Activated naive CD8-positive, alpha-beta T cell treated with anti-CD3 and anti-CD28 coated beads, Interleukin-2, amount 10 ng/mL, durations not matched to agents 7 days and 5 days (primary cell): ENCODE measurements at regions not wholly inside any gene's neighbourhood (a gene's known extent, or its start where the extent isn't known, plus 50 kb on each side); places are given as distances from the start of the nearest gene placed in this dataset.

Experiments used
- ATAC-seq: fragments of 150-1000 bp; cut with Tn5 transposase; one replicate; pipeline ENCODE4 v1.10.0; 2021; ENCODE audit warnings: low read depth, moderate library complexity
- POLR2A ChIA-PET: fragments of 350-600 bp; sonication (Branson Sonifier 250); formaldehyde crosslinking; loops from one replicate; lab custom pipeline; 2021; ENCODE audit warnings: antibody characterized with exemption; lab: Charles Lee
- DNase-seq: peaks from one replicate; pipeline ENCODE4 v3.0.0; 2021
- H3K27ac Mint-ChIP-seq: one replicate; pipeline ENCODE4 v1.8.0; 2022; ENCODE audit warnings: mild to moderate bottlenecking, mixed read lengths
- H3K27me3 Mint-ChIP-seq: one replicate; pipeline ENCODE4 v1.8.0; 2022; ENCODE audit warnings: mild to moderate bottlenecking, moderate library complexity, mixed read lengths
- H3K36me3 Mint-ChIP-seq: one replicate; pipeline ENCODE4 v1.8.0; 2021; ENCODE audit warnings: mild to moderate bottlenecking, mixed read lengths
- H3K4me1 Mint-ChIP-seq: one replicate; pipeline ENCODE4 v1.8.0; 2021; ENCODE audit warnings: mixed read lengths
- H3K4me3 Mint-ChIP-seq: one replicate; pipeline ENCODE4 v1.8.0; 2022; ENCODE audit warnings: mild to moderate bottlenecking, moderate library complexity, mixed read lengths
- H3K9me3 Mint-ChIP-seq: one replicate; pipeline ENCODE4 v1.8.0; 2021; ENCODE audit warnings: mixed read lengths

- Mint-ChIP-seq H3K9me3 (peaks cover 3% of the 10 kb centered on the region), H3K36me3 (no peaks in the 10 kb centered on the region), H3K27ac (no peak overlapping the region), H3K4me1 (no peaks in the 10 kb centered on the region), H3K4me3 (no peak overlapping the region), H3K27me3 (peaks cover 3% of the 10 kb centered on the region)
- POLR2A ChIA-PET: no interaction called here
- no peak for DNase-seq
- ATAC-seq: no peak
Observed at GRCh38 chr11:121795174-121795573, 320.8 kb downstream of the BLID start.

- POLR2A ChIA-PET: no interaction called here
- Mint-ChIP-seq H3K27ac (no peak overlapping the region), H3K4me1 (no peaks in the 10 kb centered on the region), H3K4me3 (no peak overlapping the region), H3K9me3 (peaks cover 3% of the 10 kb centered on the region), H3K27me3 (peaks cover 3% of the 10 kb centered on the region), H3K36me3 (no peaks in the 10 kb centered on the region)
- no peak for DNase-seq
- no peak for ATAC-seq
Observed at GRCh38 chr11:121794671-121795141, 321.3 kb downstream of the BLID start.

GRCh38 chr11:121793916-121794315 lies 322.1 kb downstream of the BLID start:
- ATAC-seq: no peak
- H3K36me3 Mint-ChIP-seq: no peaks in the 10 kb centered on the region
- no peak overlapping the region for H3K27ac Mint-ChIP-seq
- no peak overlapping the region for H3K4me3 Mint-ChIP-seq
- POLR2A ChIA-PET: no interaction called here
- peaks cover 3% of the 10 kb centered on the region for H3K9me3 Mint-ChIP-seq
- DNase-seq: no peak
- peaks cover 3% of the 10 kb centered on the region for H3K27me3 Mint-ChIP-seq
- no peaks in the 10 kb centered on the region for H3K4me1 Mint-ChIP-seq

- ATAC-seq (no peak), DNase-seq (no peak)
- no peaks in the 10 kb centered on the region for H3K36me3 Mint-ChIP-seq
- peaks cover under 1% of the 10 kb centered on the region for H3K9me3 Mint-ChIP-seq
- H3K4me3 Mint-ChIP-seq: no peak overlapping the region
- no peak overlapping the region for H3K27ac Mint-ChIP-seq
- H3K27me3 Mint-ChIP-seq: no peaks in the 10 kb centered on the region
- H3K4me1 Mint-ChIP-seq: no peaks in the 10 kb centered on the region
- POLR2A ChIA-PET: no interaction called here
Observed at GRCh38 chr11:121793291-121793690, 322.7 kb downstream of the BLID start.

DNA sequence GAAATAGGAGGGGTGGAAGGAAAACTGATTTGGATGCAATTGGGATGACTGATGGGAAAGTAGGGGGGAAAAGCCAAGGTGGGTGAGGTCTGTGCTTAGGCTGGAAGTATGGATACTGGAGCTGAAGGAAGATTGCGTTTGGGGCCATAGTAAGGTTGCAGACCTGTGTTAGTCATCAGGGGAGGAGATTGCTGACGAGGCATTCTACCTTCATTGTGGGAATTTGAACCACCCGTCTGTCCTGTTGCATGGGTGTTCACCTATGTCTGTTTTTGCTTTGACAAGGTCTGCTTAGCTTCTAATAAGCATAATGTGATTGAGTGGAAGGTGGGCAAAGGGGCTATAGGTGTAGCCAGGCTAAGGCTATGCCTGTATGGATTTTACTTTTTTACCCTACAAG lies 323.8 kb downstream of the BLID start:
- Mint-ChIP-seq H3K36me3 (no peaks in the 10 kb centered on the region), H3K4me1 (no peaks in the 10 kb centered on the region), H3K27me3 (no peaks in the 10 kb centered on the region), H3K27ac (no peak overlapping the region), H3K4me3 (no peak overlapping the region), H3K9me3 (no peaks in the 10 kb centered on the region)
- POLR2A ChIA-PET: no interaction called here
- ATAC-seq (no peak), DNase-seq (no peak)

GRCh38 chr11:121790430-121790829 lies 325.6 kb downstream of the BLID start:
- ATAC-seq (no peak), DNase-seq (no peak)
- Mint-ChIP-seq H3K27me3 (peaks cover 2% of the 10 kb centered on the region), H3K4me3 (no peak overlapping the region), H3K9me3 (peaks cover 5% of the 10 kb centered on the region), H3K36me3 (no peaks in the 10 kb centered on the region), H3K4me1 (no peaks in the 10 kb centered on the region), H3K27ac (no peak overlapping the region)
- POLR2A ChIA-PET: no interaction called here

DNA sequence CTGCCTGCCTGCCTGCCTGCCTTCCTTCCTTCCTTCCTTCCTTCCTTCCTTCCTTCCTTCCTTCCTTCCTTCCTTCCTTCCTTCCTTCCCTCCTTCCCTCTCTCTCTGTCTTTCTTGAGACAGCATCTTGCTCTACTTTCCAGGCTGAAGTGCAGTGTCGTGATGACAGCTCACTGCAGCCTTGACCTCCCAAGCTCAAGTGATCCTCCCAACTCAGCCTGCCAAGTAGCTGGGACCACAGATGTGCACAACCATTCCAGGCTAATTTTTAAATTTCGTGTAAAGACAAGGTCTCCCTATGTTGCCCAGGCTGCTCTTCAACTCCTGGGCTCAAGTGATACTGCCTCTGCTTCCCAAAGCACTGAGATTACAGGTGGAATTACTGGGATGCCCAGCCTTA lies 328.2 kb upstream of the SORL1-AS1 start:
- DNase-seq: no peak
- Mint-ChIP-seq H3K36me3 (no peaks in the 10 kb centered on the region), H3K9me3 (peaks cover 6% of the 10 kb centered on the region), H3K27ac (no peak overlapping the region), H3K27me3 (peaks cover 2% of the 10 kb centered on the region), H3K4me3 (no peak overlapping the region), H3K4me1 (no peaks in the 10 kb centered on the region)
- POLR2A ChIA-PET: no interaction called here
- no peak for ATAC-seq

DNA sequence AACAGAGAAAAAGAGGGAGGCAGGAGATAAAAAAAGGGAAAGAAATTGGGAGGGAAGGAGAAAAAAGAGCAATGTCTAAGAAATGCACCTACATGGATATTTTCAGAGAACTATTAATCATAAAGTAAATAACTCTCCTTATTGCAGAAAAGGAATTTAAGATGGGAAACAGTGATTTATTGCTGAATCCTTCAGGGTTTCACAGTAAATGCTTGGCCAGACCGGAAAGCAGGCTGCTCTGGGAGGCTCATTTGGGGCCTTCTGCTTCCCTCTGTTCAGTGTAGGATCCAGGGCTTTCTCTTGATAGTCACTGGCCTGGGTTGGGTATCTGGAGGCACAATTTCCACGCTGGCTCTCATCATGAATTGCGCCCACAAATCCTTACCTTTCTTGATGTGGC lies 324.3 kb upstream of the SORL1-AS1 start:
- POLR2A ChIA-PET: no interaction called here
- Mint-ChIP-seq H3K4me3 (no peak overlapping the region), H3K4me1 (no peaks in the 10 kb centered on the region)

DNA sequence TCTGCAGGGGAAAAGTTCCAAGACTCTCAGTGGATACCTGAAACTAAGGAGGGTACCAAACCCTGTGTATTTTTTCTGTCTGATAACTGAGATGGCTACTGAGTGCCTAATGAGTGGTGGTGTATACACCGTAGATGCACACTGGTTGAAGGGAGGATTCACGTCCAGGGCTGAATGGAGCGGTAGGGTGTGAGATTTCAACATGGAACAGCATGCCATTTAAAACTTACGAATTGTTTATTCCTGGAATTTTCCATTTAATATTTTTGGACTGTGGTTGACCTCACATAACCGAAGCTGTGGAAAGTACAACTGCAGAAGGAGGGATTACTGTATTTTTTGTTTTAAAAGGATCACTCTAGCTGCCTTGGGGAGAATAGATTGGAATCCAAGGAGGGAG lies 322.5 kb upstream of the SORL1-AS1 start:
- no peaks in the 10 kb centered on the region for H3K9me3 Mint-ChIP-seq
- H3K36me3 Mint-ChIP-seq: no peaks in the 10 kb centered on the region
- no peak overlapping the region for H3K4me3 Mint-ChIP-seq
- H3K4me1 Mint-ChIP-seq: no peaks in the 10 kb centered on the region
- no peaks in the 10 kb centered on the region for H3K27me3 Mint-ChIP-seq
- DNase-seq (no peak), ATAC-seq (no peak)
- no peak overlapping the region for H3K27ac Mint-ChIP-seq
- POLR2A ChIA-PET: no interaction called here

More for the DNA sequence above, 324.3 kb upstream of the SORL1-AS1 start:
- no peak for ATAC-seq
- DNase-seq: no peak
- no peaks in the 10 kb centered on the region for H3K36me3 Mint-ChIP-seq
- peaks cover 1% of the 10 kb centered on the region for H3K9me3 Mint-ChIP-seq
- no peak overlapping the region for H3K27ac Mint-ChIP-seq
- no peaks in the 10 kb centered on the region for H3K27me3 Mint-ChIP-seq

DNA sequence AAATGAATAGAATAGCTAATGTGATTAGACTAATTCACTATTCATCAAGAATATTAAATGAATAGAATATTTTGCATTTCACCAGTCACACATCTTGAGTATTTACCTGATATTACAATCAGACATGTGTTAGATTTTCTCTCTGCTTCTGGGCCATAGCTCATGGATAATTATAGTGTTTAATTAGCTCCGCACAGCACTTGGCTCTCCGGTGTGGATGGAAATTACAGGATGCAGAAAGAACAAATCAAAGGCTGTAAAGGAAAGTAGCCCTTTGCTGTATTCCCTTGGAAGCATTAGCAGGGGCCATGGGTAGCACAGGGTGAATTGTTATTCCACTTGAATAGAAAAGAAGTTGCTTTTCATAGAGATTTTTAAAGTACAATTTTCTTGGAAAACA lies 320.3 kb upstream of the SORL1-AS1 start:
- no peak overlapping the region for H3K27ac Mint-ChIP-seq
- H3K36me3 Mint-ChIP-seq: no peaks in the 10 kb centered on the region
- POLR2A ChIA-PET: no interaction called here
- no peaks in the 10 kb centered on the region for H3K4me1 Mint-ChIP-seq
- H3K9me3 Mint-ChIP-seq: no peaks in the 10 kb centered on the region
- H3K4me3 Mint-ChIP-seq: no peak overlapping the region
- no peak for ATAC-seq
- no peak for DNase-seq
- H3K27me3 Mint-ChIP-seq: no peaks in the 10 kb centered on the region

DNA sequence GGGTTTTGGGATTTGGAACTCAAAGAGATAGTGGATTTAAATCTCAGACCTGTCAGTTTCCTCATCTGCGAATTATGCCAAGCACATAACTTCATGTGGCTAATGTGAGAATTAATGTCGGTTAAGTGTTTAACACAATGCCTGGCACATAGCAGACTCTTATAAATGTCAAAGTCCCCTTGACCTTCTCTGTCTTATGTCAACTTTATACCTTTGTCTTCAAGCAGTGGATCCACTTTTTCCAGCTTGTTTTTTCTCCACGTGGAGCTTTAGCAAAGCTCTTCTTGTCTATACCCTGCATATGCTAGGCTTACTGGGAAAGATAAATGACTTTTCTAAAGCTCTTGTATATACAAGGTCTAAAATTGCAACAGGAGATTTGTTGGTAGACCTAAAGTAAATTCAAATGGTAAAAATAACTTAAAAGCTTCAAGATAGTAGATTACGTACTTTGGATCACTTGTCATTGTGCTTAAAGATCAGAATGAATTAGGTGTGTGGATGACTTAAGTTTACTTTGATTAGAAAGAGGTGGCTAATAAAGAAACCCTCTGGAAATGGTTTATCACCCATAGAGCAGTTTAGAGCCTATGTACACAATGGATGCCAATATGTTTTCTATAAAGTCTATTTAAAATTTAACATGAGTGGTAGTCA lies 318.3 kb upstream of the SORL1-AS1 start:
- DNase-seq (no peak), ATAC-seq (no peak)
- H3K9me3 Mint-ChIP-seq: no peaks in the 10 kb centered on the region
- H3K4me3 Mint-ChIP-seq: no peak overlapping the region
- no peaks in the 10 kb centered on the region for H3K36me3 Mint-ChIP-seq
- H3K4me1 Mint-ChIP-seq: no peaks in the 10 kb centered on the region
- no peaks in the 10 kb centered on the region for H3K27me3 Mint-ChIP-seq
- POLR2A ChIA-PET: no interaction called here
- no peak overlapping the region for H3K27ac Mint-ChIP-seq

GRCh38 chr11:121769191-121769590 lies 316.4 kb upstream of the SORL1-AS1 start:
- H3K27ac Mint-ChIP-seq: no peak overlapping the region
- POLR2A ChIA-PET: no interaction called here
- ATAC-seq: no peak

DNA sequence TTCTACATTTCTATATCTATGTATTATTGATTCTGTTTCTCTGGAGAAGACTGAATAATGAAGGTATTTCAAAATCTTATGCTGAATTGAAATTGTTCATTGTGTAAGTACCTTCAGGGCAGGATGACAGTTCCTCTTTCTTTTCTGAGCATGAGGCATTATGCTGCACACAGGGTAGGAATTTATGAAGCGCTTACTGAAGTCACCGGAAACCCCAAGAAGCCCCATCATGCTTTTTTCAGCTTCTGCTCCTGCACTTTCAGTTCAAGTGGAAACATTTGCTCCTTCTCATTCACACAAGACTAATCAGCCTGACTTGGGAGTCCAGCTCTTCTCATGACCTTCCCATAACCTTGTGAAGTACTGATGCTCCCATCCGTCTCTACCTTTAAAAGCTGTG lies 314.7 kb upstream of the SORL1-AS1 start:
- Mint-ChIP-seq H3K4me3 (no peak overlapping the region), H3K4me1 (no peaks in the 10 kb centered on the region), H3K27me3 (no peaks in the 10 kb centered on the region), H3K27ac (no peak overlapping the region), H3K36me3 (no peaks in the 10 kb centered on the region), H3K9me3 (no peaks in the 10 kb centered on the region)
- DNase-seq (no peak), ATAC-seq (no peak)
- POLR2A ChIA-PET: no interaction called here

More at GRCh38 chr11:121769191-121769590, 316.4 kb upstream of the SORL1-AS1 start:
- DNase-seq: no peak
- H3K9me3 Mint-ChIP-seq: no peaks in the 10 kb centered on the region
- no peaks in the 10 kb centered on the region for H3K27me3 Mint-ChIP-seq
- no peaks in the 10 kb centered on the region for H3K4me1 Mint-ChIP-seq
- no peak overlapping the region for H3K4me3 Mint-ChIP-seq
- no peaks in the 10 kb centered on the region for H3K36me3 Mint-ChIP-seq

- Mint-ChIP-seq H3K27me3 (no peaks in the 10 kb centered on the region), H3K36me3 (no peaks in the 10 kb centered on the region), H3K4me3 (no peak overlapping the region), H3K27ac (no peak overlapping the region), H3K9me3 (no peaks in the 10 kb centered on the region), H3K4me1 (no peaks in the 10 kb centered on the region)
- no peak for DNase-seq
- POLR2A ChIA-PET: no interaction called here
- ATAC-seq: no peak
Observed at GRCh38 chr11:121766991-121767390, 314.2 kb upstream of the SORL1-AS1 start.
